ENCODE measurements at regions not wholly inside any gene's neighbourhood (a gene's known extent, or its start where the extent isn't known, plus 50 kb on each side); places are given as distances from the start of the nearest gene placed in this dataset.

GRCh38 chr13:63631006-63631405 lies 2215.4 kb upstream of the PCDH20 start:
- Histone ChIP-seq H3K36me3 (ENCODE audit: insufficient read depth, low read depth, low read length) (no peaks in the 10 kb centered on the region), H3K9ac (ENCODE audit: low read depth, low read length) (no peak overlapping the region), H3K4me3 (ENCODE audit: low read length) (no peak overlapping the region), H3K4me1 (ENCODE audit: insufficient read depth, low read length) (no peaks in the 10 kb centered on the region), H3K27me3 (ENCODE audit: insufficient read depth, low read length) (no peaks in the 10 kb centered on the region), H3K9me3 (ENCODE audit: insufficient read depth, low read depth, low read length) (no peaks in the 10 kb centered on the region), H3K27ac (ENCODE audit: low read length) (no peak overlapping the region)

- Histone ChIP-seq H3K27me3 (ENCODE audit: insufficient read depth, low read length) (no peaks in the 10 kb centered on the region), H3K4me3 (ENCODE audit: low read length) (no peak overlapping the region), H3K9ac (ENCODE audit: low read depth, low read length) (no peak overlapping the region), H3K27ac (ENCODE audit: low read length) (no peak overlapping the region), H3K4me1 (ENCODE audit: insufficient read depth, low read length) (no peaks in the 10 kb centered on the region), H3K9me3 (ENCODE audit: insufficient read depth, low read depth, low read length) (no peaks in the 10 kb centered on the region), H3K36me3 (ENCODE audit: insufficient read depth, low read depth, low read length) (no peaks in the 10 kb centered on the region)
Observed at GRCh38 chr13:63629591-63629990, 2213.9 kb upstream of the PCDH20 start.

- Histone ChIP-seq H3K4me1 (ENCODE audit: insufficient read depth, low read length) (no peaks in the 10 kb centered on the region), H3K4me3 (ENCODE audit: low read length) (no peak overlapping the region), H3K36me3 (ENCODE audit: insufficient read depth, low read depth, low read length) (no peaks in the 10 kb centered on the region), H3K27ac (ENCODE audit: low read length) (no peak overlapping the region), H3K9me3 (ENCODE audit: insufficient read depth, low read depth, low read length) (no peaks in the 10 kb centered on the region), H3K9ac (ENCODE audit: low read depth, low read length) (no peak overlapping the region), H3K27me3 (ENCODE audit: insufficient read depth, low read length) (no peaks in the 10 kb centered on the region)
Observed at GRCh38 chr13:63628310-63628709, 2212.7 kb upstream of the PCDH20 start.

GRCh38 chr13:63625869-63626268 lies 2210.2 kb upstream of the PCDH20 start:
- H3K9ac ChIP-seq (ENCODE audit: low read depth, low read length) = no peak overlapping the region
- no peaks in the 10 kb centered on the region for H3K4me1 ChIP-seq (ENCODE audit: insufficient read depth, low read length)
- H3K27me3 ChIP-seq (ENCODE audit: insufficient read depth, low read length) = no peaks in the 10 kb centered on the region
- H3K9me3 ChIP-seq (ENCODE audit: insufficient read depth, low read depth, low read length) = no peaks in the 10 kb centered on the region
- no peak overlapping the region for H3K4me3 ChIP-seq (ENCODE audit: low read length)
- no peak overlapping the region for H3K27ac ChIP-seq (ENCODE audit: low read length)
- no peaks in the 10 kb centered on the region for H3K36me3 ChIP-seq (ENCODE audit: insufficient read depth, low read depth, low read length)

DNA sequence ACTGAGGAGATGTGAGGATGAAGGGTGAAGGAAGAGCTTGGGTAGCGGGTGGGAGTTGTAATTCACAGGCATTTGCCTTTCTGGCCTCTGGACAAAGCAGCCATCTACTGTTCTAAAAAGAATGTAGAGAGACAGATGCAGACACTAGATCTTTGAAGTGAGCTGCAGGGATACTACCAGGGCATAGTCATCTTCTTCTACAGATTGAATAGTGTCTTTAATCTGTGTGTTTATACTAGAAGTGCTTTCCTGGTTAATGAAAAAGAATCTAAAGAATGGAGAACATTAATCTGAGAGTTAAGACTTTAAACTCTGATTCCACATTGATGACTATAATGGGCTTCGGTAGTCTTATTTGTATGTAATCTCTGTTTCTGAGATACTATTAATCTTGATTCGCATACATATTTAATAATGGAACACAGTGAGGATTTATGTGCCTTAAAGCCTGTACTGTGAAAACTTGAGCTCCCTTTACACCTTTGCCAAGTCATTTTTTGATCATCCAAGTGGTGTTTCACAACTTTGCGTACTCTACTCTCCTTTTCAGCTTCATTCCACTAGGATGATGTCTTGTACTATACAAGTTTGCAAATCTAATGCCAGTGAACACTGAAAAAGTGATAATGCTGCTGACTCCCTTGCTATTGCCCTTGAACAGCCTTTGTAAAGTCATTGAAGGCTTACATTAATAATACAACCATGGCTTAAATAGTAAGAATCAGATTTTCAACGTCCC lies 2199.4 kb upstream of the PCDH20 start:
- Histone ChIP-seq H3K36me3 (ENCODE audit: insufficient read depth, low read depth, low read length) (no peaks in the 10 kb centered on the region), H3K27ac (ENCODE audit: low read length) (no peak overlapping the region), H3K4me3 (ENCODE audit: low read length) (no peak overlapping the region), H3K4me1 (ENCODE audit: insufficient read depth, low read length) (no peaks in the 10 kb centered on the region), H3K27me3 (ENCODE audit: insufficient read depth, low read length) (no peaks in the 10 kb centered on the region), H3K9ac (ENCODE audit: low read depth, low read length) (no peak overlapping the region), H3K9me3 (ENCODE audit: insufficient read depth, low read depth, low read length) (no peaks in the 10 kb centered on the region)

GRCh38 chr13:63607153-63607552 lies 2191.5 kb upstream of the PCDH20 start:
- Histone ChIP-seq H3K4me1 (ENCODE audit: insufficient read depth, low read length) (no peaks in the 10 kb centered on the region), H3K4me3 (ENCODE audit: low read length) (no peak overlapping the region), H3K36me3 (ENCODE audit: insufficient read depth, low read depth, low read length) (no peaks in the 10 kb centered on the region), H3K27me3 (ENCODE audit: insufficient read depth, low read length) (no peaks in the 10 kb centered on the region), H3K9me3 (ENCODE audit: insufficient read depth, low read depth, low read length) (peaks cover 3% of the 10 kb centered on the region; the same call in 1 of the 2 replicates), H3K9ac (ENCODE audit: low read depth, low read length) (no peak overlapping the region), H3K27ac (ENCODE audit: low read length) (no peak overlapping the region)

DNA sequence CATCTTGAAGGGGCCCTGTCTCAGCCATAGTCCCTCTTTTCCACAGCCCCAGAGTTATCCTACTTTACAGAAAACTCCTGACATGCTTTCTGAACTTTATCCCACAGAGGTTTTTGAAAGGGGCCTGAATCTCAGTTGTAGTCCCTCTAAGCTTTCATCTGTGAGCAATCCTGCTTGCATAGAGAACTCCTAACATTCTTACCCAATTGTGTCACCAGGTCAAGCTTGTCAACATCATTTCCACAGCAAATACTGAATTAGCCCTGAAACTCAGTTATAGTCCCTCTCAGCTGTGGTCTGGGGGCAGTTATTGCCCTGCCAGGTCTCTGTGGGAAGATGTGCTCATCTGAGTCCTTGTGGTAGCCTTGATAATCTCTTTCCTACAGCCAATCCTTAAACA lies 2190.3 kb upstream of the PCDH20 start:
- Histone ChIP-seq H3K9ac (ENCODE audit: low read depth, low read length) (no peak overlapping the region), H3K36me3 (ENCODE audit: insufficient read depth, low read depth, low read length) (no peaks in the 10 kb centered on the region), H3K27me3 (ENCODE audit: insufficient read depth, low read length) (no peaks in the 10 kb centered on the region)

DNA sequence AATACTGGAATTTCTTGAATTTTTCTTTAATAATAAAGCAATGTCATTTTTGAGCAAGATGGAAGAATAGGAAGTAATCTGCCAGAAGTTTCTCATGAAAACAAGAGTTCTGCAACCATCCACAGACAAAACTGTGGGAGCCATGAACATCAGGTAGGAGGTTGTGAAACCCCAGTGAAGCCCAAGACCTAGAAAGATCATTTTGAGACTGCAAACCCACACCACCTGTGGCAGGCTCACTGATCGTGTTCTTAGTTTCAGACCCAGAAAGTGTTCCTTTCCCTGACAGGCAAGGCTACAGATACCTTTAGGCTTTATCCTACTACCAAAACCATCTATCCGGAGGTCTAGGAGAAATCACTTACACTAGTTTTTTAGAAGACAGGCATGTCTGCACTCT lies 2189.8 kb upstream of the PCDH20 start:
- no peaks in the 10 kb centered on the region for H3K27me3 ChIP-seq (ENCODE audit: insufficient read depth, low read length)
- H3K27ac ChIP-seq (ENCODE audit: low read length) = no peak overlapping the region
- H3K4me3 ChIP-seq (ENCODE audit: low read length) = no peak overlapping the region
- H3K9me3 ChIP-seq (ENCODE audit: insufficient read depth, low read depth, low read length) = peaks cover 3% of the 10 kb centered on the region; the same call in 1 of the 2 replicates
- H3K9ac ChIP-seq (ENCODE audit: low read depth, low read length) = no peak overlapping the region
- no peaks in the 10 kb centered on the region for H3K36me3 ChIP-seq (ENCODE audit: insufficient read depth, low read depth, low read length)
- no peaks in the 10 kb centered on the region for H3K4me1 ChIP-seq (ENCODE audit: insufficient read depth, low read length)

More for the DNA sequence above, 2190.3 kb upstream of the PCDH20 start:
- H3K4me1 ChIP-seq (ENCODE audit: insufficient read depth, low read length) = no peaks in the 10 kb centered on the region
- no peak overlapping the region for H3K27ac ChIP-seq (ENCODE audit: low read length)
- H3K4me3 ChIP-seq (ENCODE audit: low read length) = no peak overlapping the region
- peaks cover 3% of the 10 kb centered on the region; the same call in 1 of the 2 replicates for H3K9me3 ChIP-seq (ENCODE audit: insufficient read depth, low read depth, low read length)

DNA sequence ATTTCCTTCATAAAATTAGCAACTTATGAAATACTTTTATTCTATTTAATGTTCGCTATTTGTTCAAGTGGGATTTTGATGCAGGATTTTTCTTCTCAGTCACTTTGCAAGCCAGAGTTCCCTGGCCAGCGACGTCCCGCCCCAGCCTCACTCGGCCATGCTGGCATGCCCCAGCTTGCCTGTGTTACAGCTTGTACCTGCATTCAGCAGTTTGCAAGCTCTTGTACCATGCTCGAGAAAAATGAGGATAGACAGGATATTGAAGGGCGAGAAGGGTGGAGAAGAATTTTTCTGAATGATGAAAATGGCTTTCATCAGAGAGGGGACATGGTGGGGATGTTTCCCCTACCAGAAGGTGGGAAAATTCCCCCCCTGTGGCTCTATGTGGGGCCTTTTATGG lies 2180.2 kb upstream of the PCDH20 start:
- no peak overlapping the region for H3K4me3 ChIP-seq (ENCODE audit: low read length)
- no peaks in the 10 kb centered on the region for H3K9me3 ChIP-seq (ENCODE audit: insufficient read depth, low read depth, low read length)
- H3K4me1 ChIP-seq (ENCODE audit: insufficient read depth, low read length) = no peaks in the 10 kb centered on the region; the same call in 1 of the 2 replicates
- no peak overlapping the region for H3K27ac ChIP-seq (ENCODE audit: low read length)
- no peak overlapping the region for H3K9ac ChIP-seq (ENCODE audit: low read depth, low read length)
- no peaks in the 10 kb centered on the region for H3K36me3 ChIP-seq (ENCODE audit: insufficient read depth, low read depth, low read length)
- no peaks in the 10 kb centered on the region for H3K27me3 ChIP-seq (ENCODE audit: insufficient read depth, low read length)

DNA sequence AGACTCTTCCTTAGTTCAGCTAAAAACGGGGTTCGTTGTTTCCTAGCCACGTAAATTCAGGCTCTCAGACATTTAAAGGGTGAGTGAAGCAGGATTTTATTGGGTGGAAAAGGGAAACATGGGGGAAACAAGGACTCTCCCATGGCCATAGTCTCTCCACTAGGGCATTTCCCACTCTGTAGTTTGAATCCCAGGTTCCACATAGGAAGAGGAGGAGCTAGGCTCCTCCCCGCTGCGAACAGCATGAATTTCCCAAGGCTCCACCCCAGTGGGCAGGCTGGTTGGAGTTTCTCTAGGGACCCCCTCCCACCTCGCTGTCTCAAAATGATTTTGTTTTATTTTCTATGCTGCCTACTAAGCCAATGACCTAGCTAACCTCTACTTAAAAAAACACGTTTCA lies 2170.8 kb upstream of the PCDH20 start:
- H3K36me3 ChIP-seq (ENCODE audit: insufficient read depth, low read depth, low read length) = no peaks in the 10 kb centered on the region
- H3K27ac ChIP-seq (ENCODE audit: low read length) = no peak overlapping the region
- no peak overlapping the region for H3K4me3 ChIP-seq (ENCODE audit: low read length)
- H3K4me1 ChIP-seq (ENCODE audit: insufficient read depth, low read length) = no peaks in the 10 kb centered on the region
- no peaks in the 10 kb centered on the region for H3K27me3 ChIP-seq (ENCODE audit: insufficient read depth, low read length)
- no peaks in the 10 kb centered on the region for H3K9me3 ChIP-seq (ENCODE audit: insufficient read depth, low read depth, low read length)
- no peak overlapping the region for H3K9ac ChIP-seq (ENCODE audit: low read depth, low read length)

DNA sequence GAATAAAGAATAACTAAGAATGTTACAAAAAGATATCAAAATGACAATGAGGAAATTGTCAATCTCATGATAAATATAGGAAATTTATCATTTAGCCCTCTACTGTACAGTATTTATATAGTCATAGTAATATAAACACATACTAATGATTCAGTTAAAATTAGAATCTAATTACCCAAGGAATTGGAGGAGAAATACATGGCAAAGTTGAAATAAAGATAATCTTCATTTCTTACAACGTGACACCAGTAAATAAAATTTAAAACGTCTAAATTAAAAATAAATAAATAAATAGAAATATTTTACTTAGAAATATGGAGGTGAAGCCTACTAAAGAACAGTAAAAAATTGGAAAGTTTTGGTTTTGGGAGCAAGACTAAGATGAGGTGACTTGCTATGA lies 2163.1 kb upstream of the PCDH20 start:
- Histone ChIP-seq H3K36me3 (ENCODE audit: insufficient read depth, low read depth, low read length) (no peaks in the 10 kb centered on the region), H3K4me3 (ENCODE audit: low read length) (no peak overlapping the region), H3K4me1 (ENCODE audit: insufficient read depth, low read length) (no peaks in the 10 kb centered on the region), H3K9me3 (ENCODE audit: insufficient read depth, low read depth, low read length) (no peaks in the 10 kb centered on the region), H3K9ac (ENCODE audit: low read depth, low read length) (no peak overlapping the region), H3K27me3 (ENCODE audit: insufficient read depth, low read length) (no peaks in the 10 kb centered on the region), H3K27ac (ENCODE audit: low read length) (no peak overlapping the region)

GRCh38 chr13:63567031-63567430 lies 2151.4 kb upstream of the PCDH20 start:
- H3K4me1 ChIP-seq (ENCODE audit: insufficient read depth, low read length) = no peaks in the 10 kb centered on the region
- no peak overlapping the region for H3K4me3 ChIP-seq (ENCODE audit: low read length)
- no peaks in the 10 kb centered on the region for H3K9me3 ChIP-seq (ENCODE audit: insufficient read depth, low read depth, low read length)
- H3K9ac ChIP-seq (ENCODE audit: low read depth, low read length) = no peak overlapping the region
- H3K27me3 ChIP-seq (ENCODE audit: insufficient read depth, low read length) = no peaks in the 10 kb centered on the region
- no peaks in the 10 kb centered on the region for H3K36me3 ChIP-seq (ENCODE audit: insufficient read depth, low read depth, low read length)
- H3K27ac ChIP-seq (ENCODE audit: low read length) = no peak overlapping the region
